Stimulated activated CD4-positive, alpha-beta T cell treated with anti-CD3 and anti-CD28 coated beads, Interleukin-1b, Interleukin-23, amount 100 ng/mL, for 24 hours (primary cell): ENCODE measurements at regions not wholly inside any gene's neighbourhood (a gene's known extent, or its start where the extent isn't known, plus 50 kb on each side); places are given as distances from the start of the nearest gene placed in this dataset.

Source experiments
- DNase-seq, 4 experiments: peaks; one replicate each; pipeline ENCODE4 v3.0.0-alpha.2; 2020; ENCODE audit warnings: low read depth in 4 of 4, low spot score in 1 of 4

DNA sequence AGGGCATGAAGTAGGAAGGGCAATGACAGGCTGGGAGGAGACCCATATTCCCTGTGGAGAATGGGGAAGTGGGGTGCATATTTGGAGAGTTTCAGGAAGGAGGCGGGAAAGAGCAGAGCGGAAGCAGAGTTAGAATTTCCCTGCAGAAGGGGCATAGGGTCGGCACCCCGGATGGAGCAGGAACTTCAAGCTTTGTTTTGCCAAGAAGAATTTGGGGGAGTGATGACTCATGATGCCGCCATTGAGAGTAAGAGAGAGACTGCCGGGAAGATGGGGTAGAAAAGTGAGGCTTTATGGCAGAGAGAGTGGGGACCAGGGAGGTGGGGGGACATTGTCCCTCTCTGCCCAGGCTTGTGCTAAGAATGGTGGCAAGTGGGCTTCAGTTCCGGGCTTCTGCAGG is 50.3 kb upstream of the EPB41L1 start:
- no peak for DNase-seq
